GM06990 (cell line): ENCODE measurements at regions not wholly inside any gene's neighbourhood (a gene's known extent, or its start where the extent isn't known, plus 50 kb on each side); places are given as distances from the start of the nearest gene placed in this dataset.

ENCODE experiments used
- DNase-seq: peaks from one replicate; pipeline ENCODE4 v3.0.0-alpha.2; 2011; ENCODE audit not compliant: insufficient read length; ENCODE audit errors: extremely low read depth
- H3K27me3 ChIP-seq: replicated peaks from 2 replicates; pipeline ENCODE4 v1.6.0; 2011; ENCODE audit warnings: low read length; ENCODE audit not compliant: control insufficient read depth, insufficient read depth
- H3K36me3 ChIP-seq: 2 replicates; pipeline ENCODE4 v1.5.1; 2011; ENCODE audit warnings: low read length; ENCODE audit not compliant: control insufficient read depth, insufficient read depth
- H3K4me3 ChIP-seq: replicated peaks from 2 replicates; pipeline ENCODE4 v1.5.1; 2011; ENCODE audit warnings: low read depth, mild to moderate bottlenecking, control low read depth, low read length
- CTCF ChIP-seq: IDR thresholded peaks from 2 replicates; pipeline ENCODE4 v1.5.1; 2011; ENCODE audit warnings: low read length, control low read depth, mild to moderate bottlenecking, inconsistent platforms; ENCODE audit not compliant: insufficient read depth, poor library complexity, severe bottlenecking

GRCh38 chr6:166779963-166780683 lies 153.1 kb upstream of the RPS6KA2 start:
- Histone ChIP-seq H3K27me3 (no peaks in the 10 kb centered on the region; the same call in 1 of the 2 replicates), H3K4me3 (no peak overlapping the region), H3K36me3 (no peaks in the 10 kb centered on the region)
- DNase-seq: no peak
- no peak for TF ChIP-seq CTCF

GRCh38 chr6:166779381-166779780 lies 152.3 kb upstream of the RPS6KA2 start:
- H3K36me3 ChIP-seq: no peaks in the 10 kb centered on the region

GRCh38 chr6:166778776-166779175 lies 151.7 kb upstream of the RPS6KA2 start:
- no peak for DNase-seq
- Histone ChIP-seq H3K4me3 (no peak overlapping the region), H3K36me3 (no peaks in the 10 kb centered on the region), H3K27me3 (no peaks in the 10 kb centered on the region; the same call in 1 of the 2 replicates)
- no peak for TF ChIP-seq CTCF

More at GRCh38 chr6:166779381-166779780, 152.3 kb upstream of the RPS6KA2 start:
- TF ChIP-seq CTCF: no peak
- Histone ChIP-seq H3K27me3 (no peaks in the 10 kb centered on the region; the same call in 1 of the 2 replicates), H3K4me3 (no peak overlapping the region)
- DNase-seq: no peak

- Histone ChIP-seq H3K27me3 (no peaks in the 10 kb centered on the region; the same call in 1 of the 2 replicates), H3K36me3 (no peaks in the 10 kb centered on the region), H3K4me3 (no peak overlapping the region)
- TF ChIP-seq CTCF: no peak
- DNase-seq: no peak
These were observed 151.0 kb upstream of the RPS6KA2 start for GRCh38 chr6:166778046-166778445.

GRCh38 chr6:166777096-166777630 lies 150.1 kb upstream of the RPS6KA2 start:
- Histone ChIP-seq H3K27me3 (no peaks in the 10 kb centered on the region; the same call in 1 of the 2 replicates), H3K36me3 (no peaks in the 10 kb centered on the region), H3K4me3 (no peak overlapping the region)
- DNase-seq: no peak
- TF ChIP-seq CTCF: no peak
